Dedifferentiated amniotic fluid mesenchymal stem cell (primary cell): ENCODE measurements at regions not wholly inside any gene's neighbourhood (a gene's known extent, or its start where the extent isn't known, plus 50 kb on each side); places are given as distances from the start of the nearest gene placed in this dataset.

Experiments used
- DNase-seq: peaks from one replicate; pipeline ENCODE4 v3.0.0-alpha.2; 2016; ENCODE audit errors: extremely low spot score

DNA sequence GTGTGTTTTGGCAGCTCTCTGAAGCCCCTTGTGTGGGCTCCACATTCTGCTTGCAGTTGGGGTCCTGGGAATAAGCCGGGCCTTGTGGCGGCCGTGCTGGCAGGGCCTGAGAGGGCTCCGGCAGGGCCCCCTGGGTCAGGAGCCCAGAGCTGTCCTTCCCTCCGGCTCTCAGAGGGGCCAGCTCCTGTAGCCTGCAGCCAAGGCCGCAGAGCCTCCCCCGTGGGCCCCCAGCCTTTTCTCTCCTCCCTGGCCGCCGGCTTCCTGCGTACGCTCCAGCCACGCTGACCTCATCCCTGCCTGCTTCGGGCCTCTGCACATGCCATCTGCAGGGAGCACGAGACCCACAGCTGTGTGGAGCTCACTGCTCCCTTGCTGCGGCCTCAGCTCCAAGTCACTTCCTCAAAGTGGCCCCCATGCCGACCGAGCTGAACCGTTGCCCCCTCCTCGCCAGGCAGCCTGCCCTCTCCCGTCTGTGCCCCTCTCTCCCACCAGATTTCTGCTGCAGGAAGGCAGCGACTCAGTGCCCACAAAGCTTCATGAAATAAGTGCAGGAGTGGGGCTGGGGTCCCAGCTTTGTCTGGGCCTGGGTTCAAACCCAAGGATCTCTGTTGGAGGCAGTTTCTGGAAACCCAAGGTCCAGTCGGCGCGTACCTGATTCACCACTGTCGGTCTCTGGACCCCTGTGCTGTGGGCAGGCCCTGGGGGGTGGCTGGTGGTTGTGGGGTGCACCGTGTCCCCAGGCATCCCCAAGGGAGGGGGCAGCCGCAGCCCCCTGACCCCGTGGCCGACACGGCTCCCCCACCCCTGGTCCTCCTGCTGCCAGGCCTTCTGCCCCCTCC, 57.1 kb upstream of the NKX1-1 start:
- DNase-seq = peak; percentile 34

DNA sequence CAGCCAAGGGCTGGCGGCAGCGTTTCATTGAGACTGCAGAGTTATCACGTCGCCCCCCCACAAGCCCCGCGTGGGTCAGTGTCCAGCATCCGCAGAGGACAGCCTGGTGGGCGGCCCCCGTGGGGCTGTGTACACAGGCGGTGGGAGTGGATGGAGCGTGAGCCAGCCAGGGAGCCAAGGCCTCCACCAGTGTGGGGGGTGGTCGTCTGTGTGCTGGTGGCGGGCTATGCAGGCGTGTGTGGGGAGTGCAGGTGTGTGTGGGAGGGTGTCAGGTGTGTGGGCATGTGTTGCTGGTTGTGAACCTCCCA, 56.5 kb upstream of the NKX1-1 start:
- DNase-seq = no peak

DNA sequence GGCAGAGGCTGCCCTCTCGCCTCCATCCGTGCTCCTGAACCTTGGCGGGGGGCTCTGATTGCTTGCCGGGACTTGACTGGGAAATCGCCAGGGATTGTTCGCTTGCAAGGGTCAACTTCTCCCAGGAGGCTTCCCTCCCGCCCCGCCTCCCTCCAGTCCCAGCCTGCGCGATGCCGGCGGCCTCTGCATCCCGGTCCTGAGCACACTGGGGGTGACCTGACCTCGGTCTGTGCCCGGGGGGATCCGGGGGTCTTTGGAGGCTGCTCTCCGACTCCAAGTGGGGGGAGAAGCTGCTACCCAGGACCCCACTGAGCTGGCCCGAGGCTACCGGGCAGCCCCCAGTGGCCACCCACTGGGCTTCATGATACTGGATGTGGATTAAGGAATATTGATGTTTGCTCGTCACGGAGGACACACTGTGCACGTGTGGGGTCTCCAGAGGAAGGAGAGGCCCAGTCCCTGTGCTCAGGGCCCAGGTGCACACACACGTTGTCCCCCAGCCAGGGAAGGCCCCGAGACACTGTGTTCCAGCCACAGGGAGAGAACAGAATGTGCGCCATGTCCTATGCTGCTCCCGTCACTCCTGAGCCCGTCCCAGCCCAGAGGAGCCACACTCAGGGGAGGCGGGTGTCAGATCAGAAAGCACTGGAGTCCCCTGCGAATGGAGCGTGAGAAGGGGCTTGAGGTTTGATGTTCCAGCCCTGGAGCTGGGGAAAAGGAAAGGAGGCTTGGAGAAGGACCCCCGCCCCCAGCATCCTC, 55.9 kb upstream of the NKX1-1 start:
- no peak for DNase-seq

DNA sequence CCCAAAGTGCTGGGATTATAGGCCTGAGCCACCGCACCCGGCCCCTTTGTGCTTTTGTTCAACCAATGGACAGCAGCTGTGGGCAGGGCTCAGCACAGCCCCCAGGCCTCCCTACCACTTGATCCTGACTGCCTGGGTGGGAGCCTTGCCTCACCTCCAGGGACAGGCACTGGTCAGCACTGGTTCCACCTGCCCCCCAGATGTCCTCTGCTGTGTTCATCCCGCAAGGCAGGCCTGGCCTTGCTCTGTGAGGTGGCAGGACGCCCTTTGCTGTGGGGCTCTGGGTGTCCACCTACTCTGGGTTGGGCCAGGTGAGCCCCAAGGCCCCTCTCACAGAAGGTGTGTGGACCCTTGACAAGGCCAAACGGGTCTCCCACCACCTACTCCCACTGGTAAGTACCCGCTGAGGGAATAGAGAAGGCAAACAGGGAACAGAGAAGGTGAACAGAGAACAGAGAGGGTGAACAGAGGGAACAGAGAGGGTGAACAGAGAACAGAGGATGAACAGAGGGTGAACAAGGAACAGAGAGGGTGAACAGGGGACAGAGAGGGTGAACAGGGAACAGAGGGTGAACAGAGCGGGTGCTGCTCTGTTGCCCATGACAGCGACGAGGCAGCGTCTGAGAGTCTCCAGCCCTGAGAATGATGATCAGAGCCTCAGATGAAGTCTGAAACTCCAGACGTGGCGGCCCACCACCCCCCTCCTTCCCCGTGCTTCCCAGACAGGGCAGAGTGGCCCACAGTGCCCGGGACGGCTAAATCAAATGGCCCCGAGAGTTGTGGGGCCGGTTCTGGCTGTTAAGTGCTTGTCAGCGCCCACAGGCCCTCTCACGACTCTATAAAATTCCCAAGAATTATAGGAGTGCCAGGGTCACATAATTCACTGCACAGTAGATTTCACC, 55.0 kb upstream of the NKX1-1 start:
- no peak for DNase-seq

DNA sequence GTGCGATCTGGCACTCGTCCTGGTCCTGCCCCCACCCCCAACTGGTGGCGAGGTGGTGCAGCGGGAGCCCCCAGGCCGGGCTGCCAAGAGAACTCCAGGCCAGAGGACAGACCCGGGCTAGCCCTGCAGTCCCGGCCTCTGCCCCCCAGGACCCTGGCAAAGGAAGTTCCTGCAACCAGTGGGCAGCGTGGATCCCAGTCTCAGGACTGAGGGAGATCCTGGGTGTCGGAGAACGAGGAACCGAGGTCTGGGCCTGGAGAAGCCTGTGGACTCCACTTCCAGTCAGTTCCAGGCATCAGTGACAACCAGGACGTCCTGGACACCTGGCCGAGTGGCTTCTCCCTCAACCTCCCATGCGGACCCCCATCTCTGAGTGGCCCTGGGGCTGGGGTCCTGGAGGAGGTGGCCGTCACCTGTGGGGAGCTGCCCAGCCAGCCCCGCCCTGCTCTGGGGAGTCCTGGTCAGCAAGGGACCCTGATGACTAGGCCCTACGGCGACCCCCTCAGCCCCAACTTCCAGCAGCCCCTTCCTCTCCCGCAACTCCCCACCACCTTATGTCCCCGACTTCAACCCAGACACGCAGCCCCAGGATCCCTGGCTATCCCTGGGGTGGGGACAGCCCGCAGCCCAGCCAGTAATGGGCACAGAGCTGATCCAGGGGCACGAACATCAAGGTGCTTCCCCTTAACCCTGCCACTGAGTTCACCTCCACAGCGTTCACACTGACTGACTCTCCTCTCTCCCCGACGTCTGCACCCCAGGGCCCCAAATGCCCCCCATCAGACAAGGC, 53.7 kb upstream of the NKX1-1 start:
- DNase-seq = no peak

DNA sequence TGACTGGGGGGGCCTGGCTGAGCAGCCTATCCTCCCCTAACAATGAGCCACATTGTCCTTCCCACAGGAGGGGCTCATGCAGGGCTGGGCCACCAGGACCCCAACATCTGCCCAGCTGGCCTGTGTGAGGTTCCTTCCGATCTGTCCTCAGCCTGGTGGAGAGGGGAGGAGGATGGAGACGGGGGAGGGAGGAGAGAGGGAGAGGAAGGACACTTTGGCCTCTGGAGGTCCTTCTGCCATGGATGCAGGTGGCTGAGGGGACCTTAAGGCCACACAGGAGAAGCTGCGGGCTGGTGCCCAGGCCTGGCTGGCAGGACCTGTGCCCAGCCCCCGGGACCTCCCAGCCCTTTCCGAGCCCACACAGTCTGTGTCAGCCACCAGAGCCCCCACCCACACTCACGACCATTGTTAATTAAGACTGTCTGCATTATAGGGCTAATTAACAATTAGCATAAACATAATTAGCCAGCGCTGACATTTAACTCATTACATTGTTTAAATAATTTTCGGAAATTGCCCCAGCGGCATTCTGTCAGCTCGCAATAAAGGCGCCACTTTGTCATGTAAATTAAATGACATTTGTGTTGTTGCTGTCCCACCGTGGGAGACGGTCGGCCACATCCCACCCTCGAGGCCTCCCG, 53.0 kb upstream of the NKX1-1 start:
- no peak for DNase-seq

DNA sequence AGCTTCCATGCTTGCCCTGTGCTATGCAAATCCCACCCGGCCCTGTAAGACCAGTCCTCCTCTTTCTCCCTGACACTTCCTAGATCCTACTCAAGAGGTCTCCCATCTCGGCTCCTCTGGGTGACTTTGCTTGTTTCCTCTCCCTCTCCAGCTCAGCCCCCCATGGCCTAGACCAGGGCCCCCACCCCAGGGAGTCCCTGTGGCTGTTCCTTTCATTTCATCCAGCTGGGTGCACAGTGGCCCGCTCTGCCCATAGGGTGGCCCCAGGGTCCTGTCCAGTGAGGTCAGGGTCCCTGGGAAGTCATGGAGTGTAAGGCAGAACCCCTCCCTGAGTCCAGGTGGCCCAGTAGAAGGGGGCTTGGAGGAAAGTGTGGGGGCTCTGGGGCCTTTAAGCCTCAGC, 52.3 kb upstream of the NKX1-1 start:
- DNase-seq = no peak
